A673 (cell line): ENCODE measurements at regions not wholly inside any gene's neighbourhood (a gene's known extent, or its start where the extent isn't known, plus 50 kb on each side); places are given as distances from the start of the nearest gene placed in this dataset.

Experiments used
- BruUV-seq: library from RNA; stranded (reverse); fragments of 400-500 nt; replicated peaks from 2 replicates; lab custom pipeline; 2021; lab: Mats Ljungman, UMichigan
- CTCF ChIA-PET: fragments of 300-600 bp; sonication (Branson Sonifier 250); formaldehyde crosslinking; loops from one replicate; lab custom pipeline; 2022; ENCODE audit warnings: antibody characterized with exemption; lab: Charles Lee
- POLR2A ChIA-PET: fragments of 300-600 bp; sonication (Branson Sonifier 250); formaldehyde crosslinking; loops from one replicate; lab custom pipeline; 2022; ENCODE audit warnings: antibody characterized with exemption; ENCODE audit not compliant: low non-redundant PET; lab: Charles Lee
- DNase-seq: peaks from one replicate; pipeline ENCODE4 v3.0.0-alpha.2; 2015; ENCODE audit warnings: low spot score
- H3K27ac ChIP-seq: fragments of 200-600 bp; sonication (generic); 2 replicates; pipeline ENCODE4 v1.5.1; 2016; ENCODE audit warnings: mixed run types, low read depth, mild to moderate bottlenecking, mixed read lengths, antibody characterized with exemption, low read length; ENCODE audit not compliant: poor library complexity, severe bottlenecking
- H3K27me3 ChIP-seq: fragments of 200-600 bp; sonication (generic); replicated peaks from 2 replicates; pipeline ENCODE4 v1.6.1; 2017; ENCODE audit warnings: mixed run types, low read depth, mild to moderate bottlenecking, mixed read lengths, antibody characterized with exemption, low read length; ENCODE audit not compliant: insufficient read depth, poor library complexity
- H3K36me3 ChIP-seq: fragments of 200-600 bp; sonication (generic); 2 replicates; pipeline ENCODE4 v1.6.1; 2016; ENCODE audit warnings: mixed run types, mild to moderate bottlenecking, mixed read lengths, antibody characterized with exemption, low read length; ENCODE audit not compliant: insufficient read depth, poor library complexity, severe bottlenecking
- H3K4me1 ChIP-seq: fragments of 200-600 bp; sonication (generic); 2 replicates; pipeline ENCODE4 v1.6.1; 2017; ENCODE audit warnings: mixed run types, mild to moderate bottlenecking, mixed read lengths, antibody characterized with exemption, low read length; ENCODE audit not compliant: insufficient read depth, poor library complexity, severe bottlenecking
- H3K4me3 ChIP-seq: fragments of 200-600 bp; sonication (generic); 2 replicates; pipeline ENCODE4 v1.5.1; 2016; ENCODE audit warnings: low read depth, mixed run types, mild to moderate bottlenecking, mixed read lengths, low read length; ENCODE audit not compliant: poor library complexity, severe bottlenecking
- H3K9me3 ChIP-seq: fragments of 200-600 bp; sonication (generic); 2 replicates; pipeline ENCODE4 v1.6.1; 2016; ENCODE audit warnings: mixed run types, low read depth, mild to moderate bottlenecking, mixed read lengths, antibody characterized with exemption, low read length; ENCODE audit not compliant: poor library complexity, severe bottlenecking
- CTCF ChIP-seq: fragments of 300-800, 200-600 bp; sonication (generic); conservative IDR thresholded peaks from 2 replicates; pipeline ENCODE4 v1.5.1; 2017; ENCODE audit warnings: low read depth, mild to moderate bottlenecking, antibody characterized with exemption, low read length, moderate library complexity, mixed read lengths
- EZH2 ChIP-seq: fragments of 200-600 bp; sonication (generic); IDR thresholded peaks from 2 replicates; pipeline ENCODE4 v1.6.1; 2017; ENCODE audit warnings: borderline replicate concordance, low read depth, mild to moderate bottlenecking, mixed read lengths, antibody characterized with exemption, low read length; ENCODE audit not compliant: poor library complexity, severe bottlenecking
- intact Hi-C: fragments of 100-400 bp; cut with micrococcal nuclease; formaldehyde crosslinking; loops from one replicate; pipeline ENCODE4 v1.10.0; 2022; ENCODE audit not compliant: unreplicated experiment

- Histone ChIP-seq H3K27ac (no peak overlapping the region), H3K36me3 (no peaks in the 10 kb centered on the region), H3K4me3 (no peak overlapping the region), H3K4me1 (peaks cover 10% of the 10 kb centered on the region), H3K9me3 (no peaks in the 10 kb centered on the region), H3K27me3 (no peaks in the 10 kb centered on the region)
- no TSS peak for BruUV-seq
- intact Hi-C loops = no loop called here
- ChIA-PET POLR2A (no interaction called here), CTCF (no interaction called here)
- no peak for DNase-seq
- TF ChIP-seq EZH2 = no peak
- TF ChIP-seq CTCF = no peak
Observed at GRCh38 chr2:238688193-238689153, 159.4 kb upstream of the TWIST2 start.

GRCh38 chr2:238689331-238689730 lies 158.6 kb upstream of the TWIST2 start:
- peaks cover 10% of the 10 kb centered on the region for H3K4me1 ChIP-seq
- H3K27ac ChIP-seq = no peak overlapping the region
- H3K4me3 ChIP-seq = no peak overlapping the region
- DNase-seq = no peak
- no peaks in the 10 kb centered on the region for H3K27me3 ChIP-seq
- no TSS peak for BruUV-seq
- no peaks in the 10 kb centered on the region for H3K36me3 ChIP-seq
- intact Hi-C loops = no loop called here
- ChIA-PET POLR2A (no interaction called here), CTCF (no interaction called here)
- TF ChIP-seq CTCF (no peak), EZH2 (no peak)
- no peaks in the 10 kb centered on the region for H3K9me3 ChIP-seq

GRCh38 chr2:238689871-238690389 lies 158.0 kb upstream of the TWIST2 start:
- ChIA-PET POLR2A (no interaction called here), CTCF (no interaction called here)
- TF ChIP-seq CTCF = no peak
- no peak for TF ChIP-seq EZH2
- H3K9me3 ChIP-seq = no peaks in the 10 kb centered on the region
- H3K36me3 ChIP-seq = no peaks in the 10 kb centered on the region
- H3K27ac ChIP-seq = no peak overlapping the region
- no peak overlapping the region for H3K4me3 ChIP-seq
- no TSS peak for BruUV-seq
- H3K4me1 ChIP-seq = peaks cover 10% of the 10 kb centered on the region
- H3K27me3 ChIP-seq = no peaks in the 10 kb centered on the region
- intact Hi-C loops = no loop called here
- DNase-seq = no peak
